Mucosa of descending colon (tissue), 3 donors: ENCODE measurements at regions not wholly inside any gene's neighbourhood (a gene's known extent, or its start where the extent isn't known, plus 50 kb on each side); places are given as distances from the start of the nearest gene placed in this dataset.
A peak's percentile ranks its signal among the peaks of the same experiment; 100 is the strongest.

Experiments used
- ATAC-seq: fragments of 200-7000 bp; cut with Tn5 transposase; one replicate; pipeline ENCODE4 v1.9.1; 2020; ENCODE audit warnings: mild to moderate bottlenecking, moderate library complexity
- DNase-seq, 3 donors: peaks; one replicate each; pipeline ENCODE4 v3.0.0-alpha.2; 2020
- H3K36me3 ChIP-seq: fragments of 200-600 bp; one replicate; pipeline ENCODE4 v1.8.0; 2021; ENCODE audit warnings: low read depth, mild to moderate bottlenecking
- H3K4me1 ChIP-seq: fragments of 200-600 bp; one replicate; pipeline ENCODE4 v1.8.0; 2021; ENCODE audit warnings: low read depth, mild to moderate bottlenecking
- H3K4me3 ChIP-seq: fragments of 200-600 bp; one replicate; pipeline ENCODE4 v1.8.0; 2021; ENCODE audit warnings: mild to moderate bottlenecking
- H3K9me3 ChIP-seq: fragments of 200-600 bp; one replicate; pipeline ENCODE4 v1.8.0; 2021; ENCODE audit warnings: mild to moderate bottlenecking
- CTCF ChIP-seq: fragments of 200-600 bp; IDR thresholded peaks from one replicate; pipeline ENCODE4 v1.8.0; 2022; ENCODE audit warnings: antibody characterized with exemption, mild to moderate bottlenecking
- intact Hi-C, 2 donors: fragments of 100-400 bp; cut with DNase I in 1 of 2; cut with micrococcal nuclease in 1 of 2; formaldehyde crosslinking; loops; one replicate each; pipeline versions ENCODE4 v1.11.0 to v1.11.1; 2022; cut with DNase I, micrococcal nuclease
- donor health status: DM: no; HTN: no; CAD: no; lungs with moderate emphysema.
- donor health status: DM: no; HTN: no; CAD: no.
- donor health status: DM: no; HTN: yes; CAD: no.

- no peaks in the 10 kb centered on the region for H3K9me3 ChIP-seq
- ATAC-seq: no peak
- TF ChIP-seq CTCF: no peak
- no peaks in the 10 kb centered on the region for H3K36me3 ChIP-seq
- H3K4me3 ChIP-seq: no peak overlapping the region
- no peak for DNase-seq
- H3K4me1 ChIP-seq: no peaks in the 10 kb centered on the region
- intact Hi-C loops: no loop called here
These were observed 2288.5 kb upstream of the C9orf72 start for GRCh38 chr9:29861803-29862202.

GRCh38 chr9:29865764-29866313 is 2292.6 kb upstream of the C9orf72 start:
- ATAC-seq: no peak
- Histone ChIP-seq H3K36me3 (no peaks in the 10 kb centered on the region), H3K4me1 (no peaks in the 10 kb centered on the region), H3K4me3 (no peak overlapping the region), H3K9me3 (no peaks in the 10 kb centered on the region)
- TF ChIP-seq CTCF: no peak
- no peak for DNase-seq
- intact Hi-C loops: no loop called here

- H3K4me3 ChIP-seq: no peak overlapping the region
- intact Hi-C loops: no loop called here
- H3K36me3 ChIP-seq: no peaks in the 10 kb centered on the region
- no peaks in the 10 kb centered on the region for H3K9me3 ChIP-seq
- ATAC-seq: no peak
- DNase-seq: no peak
- TF ChIP-seq CTCF: no peak
- no peaks in the 10 kb centered on the region for H3K4me1 ChIP-seq
These were observed 2293.3 kb upstream of the C9orf72 start for GRCh38 chr9:29866556-29866955.

GRCh38 chr9:29873579-29873978 is 2300.3 kb upstream of the C9orf72 start:
- intact Hi-C loops: no loop called here
- Histone ChIP-seq H3K4me1 (no peaks in the 10 kb centered on the region), H3K9me3 (no peaks in the 10 kb centered on the region), H3K4me3 (no peak overlapping the region), H3K36me3 (no peaks in the 10 kb centered on the region)
- DNase-seq (peak in 1 of 3 donors; percentile 20), ATAC-seq (peak; percentile 95)
- TF ChIP-seq CTCF: no peak

- TF ChIP-seq CTCF: no peak
- no peaks in the 10 kb centered on the region for H3K9me3 ChIP-seq
- no peaks in the 10 kb centered on the region for H3K4me1 ChIP-seq
- intact Hi-C loops: no loop called here
- no peak overlapping the region for H3K4me3 ChIP-seq
- H3K36me3 ChIP-seq: no peaks in the 10 kb centered on the region
- no peak for DNase-seq
- ATAC-seq: no peak
These were observed 2302.3 kb upstream of the C9orf72 start for GRCh38 chr9:29875547-29875946.

- H3K9me3 ChIP-seq: no peaks in the 10 kb centered on the region
- intact Hi-C loops: no loop called here
These were observed 2309.5 kb upstream of the C9orf72 start for GRCh38 chr9:29882767-29883166.

More at GRCh38 chr9:29882767-29883166, 2309.5 kb upstream of the C9orf72 start:
- peaks cover 4% of the 10 kb centered on the region for H3K4me1 ChIP-seq
- ATAC-seq (no peak), DNase-seq (no peak)
- TF ChIP-seq CTCF: no peak
- no peak overlapping the region for H3K4me3 ChIP-seq
- no peaks in the 10 kb centered on the region for H3K36me3 ChIP-seq
